ENCODE measurements at regions not wholly inside any gene's neighbourhood (a gene's known extent, or its start where the extent isn't known, plus 50 kb on each side); places are given as distances from the start of the nearest gene placed in this dataset.
"Not testable (repeated sequence)": the region's sequence is repeated elsewhere in the genome, so short reads cannot be mapped to it uniquely, and the experiment has no call there.

DNA sequence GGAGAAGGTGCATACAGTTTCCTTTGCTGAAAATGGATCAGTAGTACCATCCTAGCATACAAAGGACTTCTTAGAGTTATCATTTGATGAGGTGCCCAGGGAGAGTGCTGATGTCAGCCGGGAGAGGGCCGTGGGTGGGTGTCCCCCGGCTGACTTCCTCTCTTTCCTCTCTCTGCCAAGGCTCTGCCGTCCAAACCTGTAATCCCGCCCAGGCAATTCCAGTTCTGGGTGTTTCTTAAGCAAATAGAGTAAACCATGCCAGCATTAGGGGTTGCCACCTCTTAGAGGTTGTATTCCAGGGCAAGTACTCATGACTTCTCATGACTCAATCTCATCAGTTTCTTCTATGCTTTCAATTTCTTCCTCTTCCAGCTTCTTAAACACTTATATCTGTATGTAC lies 117.2 kb downstream of the GATA6 start:
- Mint-ChIP-seq H3K4me3 (no peak overlapping the region), H3K4me1 (peaks cover 6% of the 10 kb centered on the region), H3K9me3 (ENCODE audit: low read depth) (no peaks in the 10 kb centered on the region), H3K27me3 (no peaks in the 10 kb centered on the region), H3K36me3 (peaks cover under 1% of the 10 kb centered on the region), H3K27ac (no peak overlapping the region)
- no peak for ATAC-seq
- no peak for DNase-seq
- CTCF ChIA-PET = no interaction called here

DNA sequence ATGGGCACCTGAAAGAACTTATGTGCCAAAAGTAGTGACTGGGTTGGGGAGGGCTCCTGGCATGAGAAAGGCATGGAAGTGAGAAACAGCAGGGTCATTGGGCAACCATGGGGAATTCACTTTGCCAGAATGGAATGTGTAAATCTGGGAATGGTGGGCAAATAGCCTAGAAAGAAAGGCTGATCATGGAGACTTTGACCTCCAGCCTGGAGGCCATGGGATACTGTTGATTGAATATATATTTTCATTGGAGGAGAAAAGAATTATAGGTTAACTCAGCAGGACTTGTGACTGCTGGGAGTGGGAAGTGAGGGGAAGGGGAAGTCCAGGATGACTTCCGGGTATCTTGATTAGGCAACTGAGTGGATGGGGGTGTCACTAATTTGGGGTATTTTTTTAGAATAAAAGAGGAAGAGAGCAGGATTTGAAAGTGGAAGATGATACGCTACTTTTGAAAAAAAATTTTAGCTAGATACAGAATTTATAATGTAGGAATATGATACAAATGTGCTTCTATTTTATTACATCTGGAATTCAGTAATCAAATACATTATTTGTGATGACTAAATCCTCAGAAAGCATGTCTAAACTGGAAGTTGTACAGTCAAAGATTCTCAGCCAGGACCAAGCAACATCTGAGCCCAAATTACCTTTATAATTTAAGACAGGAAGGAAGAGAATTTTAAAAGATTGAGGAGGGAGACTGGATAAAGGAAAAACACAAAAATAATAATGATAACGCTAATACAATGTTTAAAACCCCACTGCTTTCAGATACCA lies 116.2 kb downstream of the GATA6 start:
- ATAC-seq = no peak
- no peak overlapping the region for H3K27ac Mint-ChIP-seq
- no peaks in the 10 kb centered on the region for H3K27me3 Mint-ChIP-seq
- H3K4me1 Mint-ChIP-seq = peaks cover 6% of the 10 kb centered on the region
- CTCF ChIA-PET = no interaction called here
- H3K36me3 Mint-ChIP-seq = peaks cover 2% of the 10 kb centered on the region
- H3K4me3 Mint-ChIP-seq = no peak overlapping the region
- no peak for DNase-seq
- no peaks in the 10 kb centered on the region for H3K9me3 Mint-ChIP-seq (ENCODE audit: low read depth)

DNA sequence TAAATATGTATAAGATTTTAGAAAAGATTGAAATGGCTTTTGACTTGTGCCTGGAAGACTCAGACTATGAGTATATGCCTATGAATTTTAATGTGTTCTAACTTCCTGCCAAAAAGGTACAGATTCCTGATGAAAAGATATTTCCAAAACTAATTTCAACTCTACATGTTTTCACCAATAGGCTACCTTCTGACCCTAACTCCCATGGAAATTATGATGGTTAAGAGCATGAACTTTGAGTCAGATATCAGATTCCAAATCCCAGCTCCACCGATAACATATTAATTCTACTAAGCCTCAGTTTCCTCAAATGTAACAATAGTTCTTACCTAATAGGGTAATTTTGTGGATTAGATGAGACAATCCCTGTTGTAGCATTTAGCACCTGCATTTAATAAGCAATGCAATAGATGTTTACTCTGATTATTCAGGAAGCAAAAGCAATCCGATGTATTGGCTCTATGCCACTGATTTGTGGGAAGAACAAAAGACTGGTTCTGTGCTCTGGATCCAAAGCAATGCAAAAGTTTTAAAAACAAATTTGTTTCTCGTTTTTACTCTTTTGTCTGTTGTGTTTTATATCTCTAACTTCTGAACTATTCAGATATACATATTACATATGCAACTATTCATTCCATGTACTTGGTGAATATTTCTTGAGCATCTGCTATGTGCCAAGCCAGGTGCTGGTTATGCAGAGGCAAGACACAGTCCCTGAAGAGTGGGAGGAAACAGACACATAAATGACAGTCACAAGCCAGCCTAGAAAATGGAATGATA lies 115.4 kb downstream of the GATA6 start:
- CTCF ChIA-PET = no interaction called here
- H3K4me3 Mint-ChIP-seq = no peak overlapping the region
- no peak overlapping the region for H3K27ac Mint-ChIP-seq
- no peaks in the 10 kb centered on the region for H3K9me3 Mint-ChIP-seq (ENCODE audit: low read depth)
- peaks cover 6% of the 10 kb centered on the region for H3K4me1 Mint-ChIP-seq
- ATAC-seq = no peak
- peaks cover 2% of the 10 kb centered on the region for H3K36me3 Mint-ChIP-seq
- DNase-seq = no peak
- H3K27me3 Mint-ChIP-seq = no peaks in the 10 kb centered on the region

DNA sequence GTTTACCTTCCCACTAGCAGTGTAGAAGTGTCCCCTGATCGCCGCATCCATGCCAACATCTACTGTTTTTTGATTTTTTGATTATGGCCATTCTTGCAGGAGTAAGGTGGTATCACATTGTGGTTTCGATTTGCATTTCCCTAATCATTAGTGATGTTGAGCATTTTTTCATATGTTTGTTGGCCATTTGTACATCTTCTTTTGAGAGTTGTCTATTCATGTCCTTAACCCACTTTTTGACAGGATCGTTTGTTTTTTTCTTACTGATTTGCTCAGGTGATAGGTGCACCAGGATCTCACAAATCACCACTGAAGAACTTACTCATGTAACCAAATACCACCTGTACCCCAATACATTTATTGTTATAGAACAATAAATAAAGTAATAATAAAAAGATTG lies 114.5 kb downstream of the GATA6 start:
- H3K9me3 Mint-ChIP-seq (ENCODE audit: low read depth); H3K27ac Mint-ChIP-seq; H3K27me3 Mint-ChIP-seq; H3K4me1 Mint-ChIP-seq; H3K4me3 Mint-ChIP-seq; CTCF ChIA-PET; H3K36me3 Mint-ChIP-seq; ATAC-seq; DNase-seq: not testable (repeated sequence)

DNA sequence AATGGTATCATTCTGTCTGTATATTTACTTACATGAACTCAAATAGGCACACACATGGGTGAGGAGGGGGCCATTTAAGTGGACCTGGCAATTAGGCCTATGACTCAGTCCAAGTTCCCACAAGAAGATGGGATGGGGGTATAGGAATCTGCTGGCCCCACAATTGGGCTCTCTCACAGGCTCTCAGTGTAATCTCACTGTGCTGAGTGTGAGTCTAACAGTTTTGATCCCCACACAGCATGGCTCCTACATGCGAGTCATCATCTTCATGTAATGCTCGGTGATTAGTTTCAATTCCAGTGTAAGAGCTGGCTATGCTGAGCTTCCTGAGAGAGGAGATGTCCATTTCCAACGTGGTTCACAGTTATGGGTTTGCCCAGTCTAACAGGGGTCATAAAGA lies 114.0 kb downstream of the GATA6 start:
- CTCF ChIA-PET = no interaction called here
- peaks cover 2% of the 10 kb centered on the region for H3K36me3 Mint-ChIP-seq
- H3K9me3 Mint-ChIP-seq (ENCODE audit: low read depth) = no peaks in the 10 kb centered on the region
- no peak overlapping the region for H3K27ac Mint-ChIP-seq
- ATAC-seq (no peak), DNase-seq (no peak)
- H3K4me3 Mint-ChIP-seq = no peak overlapping the region
- H3K4me1 Mint-ChIP-seq = peaks cover 6% of the 10 kb centered on the region
- H3K27me3 Mint-ChIP-seq = no peaks in the 10 kb centered on the region

DNA sequence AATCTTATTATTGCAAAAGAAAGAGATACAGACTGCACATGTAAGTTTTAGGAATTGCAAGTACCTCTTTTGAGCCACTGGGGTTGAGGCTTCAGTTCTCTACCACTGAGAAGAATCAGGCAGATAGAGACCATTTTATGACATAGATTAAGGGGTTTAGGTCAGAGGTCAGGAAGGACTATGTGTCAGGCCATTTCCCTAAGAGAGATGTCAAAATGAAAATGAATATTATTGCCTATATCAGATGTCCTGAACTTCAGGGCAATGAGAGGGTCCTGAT lies 113.7 kb downstream of the GATA6 start:
- H3K27ac Mint-ChIP-seq = peak overlapping the region; percentile 57
- no peak for ATAC-seq

DNA sequence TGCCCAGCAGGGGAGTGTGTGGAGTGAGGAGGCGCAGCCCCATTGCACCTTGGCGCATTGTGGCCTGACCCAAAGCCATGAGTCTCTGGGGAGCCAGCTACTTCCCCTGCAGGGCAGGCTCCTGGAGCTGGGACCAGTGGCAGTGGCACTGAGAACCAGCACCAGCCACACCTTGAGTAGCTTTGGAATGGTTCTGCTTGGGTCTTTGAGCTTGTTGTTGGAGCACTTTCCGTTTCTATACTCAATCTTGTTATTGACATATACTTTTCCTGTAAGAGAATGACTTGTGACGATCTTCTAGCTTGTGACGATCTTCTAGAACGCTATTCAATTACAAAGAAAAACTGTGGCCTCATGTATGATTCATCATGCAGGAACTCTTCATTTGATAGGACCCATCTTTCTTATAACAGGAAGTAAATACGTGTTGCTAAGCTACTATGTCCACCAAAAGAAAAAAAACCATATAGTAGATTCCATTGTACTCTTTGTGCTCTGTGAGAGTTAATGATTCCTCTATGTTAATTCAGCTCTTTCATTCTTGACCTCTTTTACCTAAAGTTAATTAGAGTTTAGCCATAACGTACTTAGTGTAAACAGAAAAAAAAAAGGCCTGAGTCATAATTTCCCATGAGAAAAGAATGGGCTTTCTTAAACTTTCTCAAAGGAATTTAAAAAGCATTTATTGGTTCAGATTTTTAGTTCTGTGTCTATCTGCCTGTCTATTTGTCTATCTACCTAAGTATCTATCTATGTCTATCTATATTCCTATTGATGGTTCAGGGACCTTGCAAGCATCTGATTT lies 113.1 kb downstream of the GATA6 start:
- Mint-ChIP-seq H3K27ac (peak overlapping the region; percentile 57), H3K4me3 (peak overlapping the region; percentile 11)
- CTCF ChIA-PET = interaction anchor here (0.6 kb wide), 1 partner anchor 61 kb away, joined by 3 read pairs; no protein-coding TSS in a partner anchor

More for the DNA sequence above, 113.7 kb downstream of the GATA6 start:
- CTCF ChIA-PET = no interaction called here
- peaks cover 6% of the 10 kb centered on the region for H3K4me1 Mint-ChIP-seq
- no peak overlapping the region for H3K4me3 Mint-ChIP-seq
- no peaks in the 10 kb centered on the region for H3K27me3 Mint-ChIP-seq
- no peaks in the 10 kb centered on the region for H3K9me3 Mint-ChIP-seq (ENCODE audit: low read depth)
- peaks cover 2% of the 10 kb centered on the region for H3K36me3 Mint-ChIP-seq
- no peak for DNase-seq

DNA sequence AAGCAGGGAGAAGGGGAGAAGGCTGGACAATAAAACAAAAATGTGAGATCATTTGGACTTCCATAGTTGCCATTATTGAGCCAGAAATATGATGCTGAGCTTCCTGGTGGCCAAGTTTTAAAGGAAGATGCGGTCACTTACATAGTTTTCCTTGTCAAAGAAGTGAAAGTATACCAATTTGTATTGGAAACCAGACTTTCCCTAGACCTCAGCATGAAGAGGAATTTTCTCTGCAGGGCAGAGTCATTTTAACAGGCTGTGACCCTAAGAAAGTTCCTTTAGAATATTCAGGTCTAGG lies 111.0 kb downstream of the GATA6 start:
- Mint-ChIP-seq H3K36me3 (peaks cover 2% of the 10 kb centered on the region), H3K27me3 (no peaks in the 10 kb centered on the region), H3K4me3 (no peak overlapping the region), H3K27ac (no peak overlapping the region), H3K9me3 (ENCODE audit: low read depth) (no peaks in the 10 kb centered on the region), H3K4me1 (peaks cover 6% of the 10 kb centered on the region)
- CTCF ChIA-PET = no interaction called here
- ATAC-seq (no peak), DNase-seq (no peak)

More for the DNA sequence above, 113.1 kb downstream of the GATA6 start:
- H3K9me3 Mint-ChIP-seq (ENCODE audit: low read depth) = no peaks in the 10 kb centered on the region
- DNase-seq (peak; percentile 41), ATAC-seq (peak; percentile 89)
- H3K27me3 Mint-ChIP-seq = no peaks in the 10 kb centered on the region
- H3K4me1 Mint-ChIP-seq = peaks cover 6% of the 10 kb centered on the region
- peaks cover 2% of the 10 kb centered on the region for H3K36me3 Mint-ChIP-seq

DNA sequence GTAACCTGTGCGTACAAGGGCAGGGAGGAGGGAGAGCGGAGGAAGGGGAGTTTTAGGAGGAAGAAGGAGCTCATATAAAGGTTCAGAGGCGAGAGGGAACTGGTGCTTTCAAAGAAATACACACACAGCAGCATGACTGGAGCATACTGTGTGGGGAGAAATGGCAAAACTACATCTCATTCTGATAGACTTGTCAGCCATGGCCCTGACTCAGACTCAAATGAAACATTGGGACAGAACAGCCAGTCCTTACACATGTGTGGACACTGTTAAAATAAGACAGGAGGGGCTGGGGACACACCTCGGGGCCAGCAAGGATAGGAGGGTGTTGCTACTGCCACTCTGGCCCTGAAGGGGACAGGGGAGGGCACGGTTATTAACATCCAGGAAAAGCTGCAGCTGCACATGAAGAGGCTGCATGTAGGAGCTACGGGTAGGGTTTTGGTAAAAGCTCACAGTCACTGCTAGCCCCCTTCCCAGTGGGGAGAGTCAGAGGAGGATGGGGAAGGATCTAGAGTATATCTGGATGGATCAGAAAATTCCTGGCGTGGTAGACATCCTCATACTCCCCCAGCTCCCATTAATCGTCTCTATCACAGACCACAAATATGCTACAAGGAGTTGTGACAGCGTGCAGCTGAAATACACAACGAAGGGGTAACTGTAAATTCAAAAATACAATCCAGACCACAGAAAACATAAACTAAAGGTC lies 110.5 kb downstream of the GATA6 start:
- peaks cover 2% of the 10 kb centered on the region for H3K36me3 Mint-ChIP-seq

DNA sequence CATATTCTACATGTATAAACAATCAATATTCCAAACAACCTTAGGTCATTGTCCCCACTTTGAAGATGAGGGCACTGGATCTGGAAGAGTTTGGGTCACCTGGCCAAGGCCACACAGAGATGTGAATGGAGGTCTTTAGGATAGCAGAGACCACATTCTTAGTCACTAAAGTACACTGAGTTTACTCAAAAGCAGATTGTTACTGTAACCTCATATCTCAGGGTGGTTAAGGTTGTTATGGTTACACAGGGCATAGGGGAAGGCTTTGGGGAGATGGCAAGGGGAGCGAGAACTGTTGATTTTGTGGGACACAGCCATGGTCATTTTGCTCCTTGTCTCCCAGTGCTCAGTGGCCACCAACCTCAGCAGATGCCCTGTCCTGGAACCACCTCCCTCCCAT lies 109.4 kb downstream of the GATA6 start:
- no peak overlapping the region for H3K4me3 Mint-ChIP-seq
- ATAC-seq = no peak
- peaks cover 2% of the 10 kb centered on the region for H3K36me3 Mint-ChIP-seq
- H3K9me3 Mint-ChIP-seq (ENCODE audit: low read depth) = no peaks in the 10 kb centered on the region
- H3K27me3 Mint-ChIP-seq = no peaks in the 10 kb centered on the region
- DNase-seq = no peak
- peaks cover 6% of the 10 kb centered on the region for H3K4me1 Mint-ChIP-seq
- no peak overlapping the region for H3K27ac Mint-ChIP-seq
- CTCF ChIA-PET = no interaction called here

More for the DNA sequence above, 110.5 kb downstream of the GATA6 start:
- H3K4me1 Mint-ChIP-seq = peaks cover 6% of the 10 kb centered on the region
- no peak overlapping the region for H3K27ac Mint-ChIP-seq
- H3K27me3 Mint-ChIP-seq = no peaks in the 10 kb centered on the region
- ATAC-seq (no peak), DNase-seq (no peak)
- CTCF ChIA-PET = no interaction called here
- no peaks in the 10 kb centered on the region for H3K9me3 Mint-ChIP-seq (ENCODE audit: low read depth)
- H3K4me3 Mint-ChIP-seq = no peak overlapping the region

DNA sequence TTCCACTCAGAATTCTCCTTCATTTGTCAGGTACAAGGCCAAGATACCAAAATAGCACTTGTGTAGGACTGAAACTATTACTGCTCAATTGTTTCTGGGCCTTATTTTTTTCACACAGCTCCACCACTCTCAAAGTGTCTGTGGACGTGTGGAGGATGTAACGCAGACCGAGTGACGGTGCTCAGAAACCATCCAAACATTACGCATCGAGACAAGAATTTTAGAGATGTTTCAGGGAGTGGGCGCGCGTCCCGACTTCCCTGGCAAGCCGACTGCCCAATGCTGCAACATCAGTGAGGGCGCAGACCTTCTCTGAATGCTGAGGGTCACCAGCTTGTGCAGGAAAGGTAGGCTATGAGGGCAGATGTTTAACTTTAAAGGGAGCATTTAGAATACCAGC lies 108.4 kb downstream of the GATA6 start:
- Mint-ChIP-seq H3K4me1 (peaks cover 6% of the 10 kb centered on the region), H3K4me3 (no peak overlapping the region), H3K27ac (no peak overlapping the region), H3K9me3 (ENCODE audit: low read depth) (no peaks in the 10 kb centered on the region), H3K36me3 (peaks cover 2% of the 10 kb centered on the region), H3K27me3 (no peaks in the 10 kb centered on the region)
- DNase-seq = no peak
- no peak for ATAC-seq
- CTCF ChIA-PET = no interaction called here

DNA sequence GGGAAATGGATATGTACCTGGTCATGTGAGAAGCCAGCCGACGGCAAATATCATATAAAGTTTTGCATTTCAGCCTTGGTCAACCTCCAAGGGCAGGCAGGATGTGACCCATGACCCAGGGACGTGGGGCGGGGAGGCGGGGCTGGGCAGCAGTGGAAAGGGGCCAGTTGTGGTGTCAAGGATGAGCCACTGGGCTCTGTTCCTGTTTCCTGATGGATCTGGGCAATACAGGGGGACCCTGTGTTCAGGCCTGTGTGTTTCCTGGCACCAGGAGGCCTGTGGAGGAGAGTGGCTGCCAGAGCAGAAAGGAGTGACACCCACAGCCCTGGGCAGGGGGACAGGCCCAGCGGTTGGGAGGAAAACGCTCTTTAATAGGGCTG lies 106.9 kb downstream of the GATA6 start:
- CTCF ChIA-PET = no interaction called here
- Mint-ChIP-seq H3K27ac (no peak overlapping the region), H3K27me3 (no peaks in the 10 kb centered on the region), H3K36me3 (no peaks in the 10 kb centered on the region), H3K9me3 (ENCODE audit: low read depth) (no peaks in the 10 kb centered on the region), H3K4me3 (no peak overlapping the region), H3K4me1 (no peaks in the 10 kb centered on the region)
- DNase-seq (no peak), ATAC-seq (no peak)

DNA sequence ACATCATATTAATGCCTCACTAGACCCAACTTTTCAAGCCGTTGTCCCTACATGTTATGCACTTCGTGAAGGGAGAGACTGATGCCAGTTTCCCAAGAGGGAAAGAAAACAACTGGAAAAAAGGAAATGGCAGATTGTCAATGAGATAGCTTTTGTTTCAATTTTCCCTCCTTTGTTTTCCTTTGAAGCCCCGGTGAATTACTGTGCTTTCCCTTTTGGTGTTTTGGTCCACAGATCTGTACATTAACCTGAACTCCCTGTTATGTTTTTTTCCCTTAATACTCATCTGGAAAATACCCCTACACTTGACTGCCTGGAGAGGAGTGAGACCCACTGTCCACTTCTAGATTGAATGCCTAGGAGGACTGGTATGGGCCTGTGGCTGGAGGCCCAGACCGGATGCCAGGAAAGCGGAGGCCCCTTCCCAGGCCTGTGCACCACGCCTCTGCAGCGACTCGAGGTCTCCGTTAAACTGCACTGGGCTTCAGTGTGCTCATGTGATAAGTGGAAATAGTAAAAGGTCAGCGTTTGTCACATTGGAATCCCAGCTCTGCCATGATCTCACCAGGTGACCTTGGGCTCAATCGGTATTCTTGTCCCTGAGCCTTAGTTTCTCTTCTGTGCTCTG lies 106.4 kb downstream of the GATA6 start:
- Mint-ChIP-seq H3K4me1 (no peaks in the 10 kb centered on the region), H3K27me3 (no peaks in the 10 kb centered on the region), H3K4me3 (no peak overlapping the region), H3K36me3 (no peaks in the 10 kb centered on the region), H3K27ac (no peak overlapping the region), H3K9me3 (ENCODE audit: low read depth) (no peaks in the 10 kb centered on the region)
- CTCF ChIA-PET = no interaction called here
- no peak for ATAC-seq
- DNase-seq = no peak
